ENCODE measurements at regions not wholly inside any gene's neighbourhood (a gene's known extent, or its start where the extent isn't known, plus 50 kb on each side); places are given as distances from the start of the nearest gene placed in this dataset.

- H3K27ac ChIP-seq = no peak overlapping the region
- TF ChIP-seq CTCF (conservative IDR thresholded peaks at IDR 0.05) = no peak
Observed at GRCh38 chr4:167383291-167383690, 149.0 kb upstream of the SPOCK3 start.

- no peak overlapping the region for H3K27ac ChIP-seq
- no peak for TF ChIP-seq CTCF (conservative IDR thresholded peaks at IDR 0.05)
Observed at GRCh38 chr4:167397586-167397985, 163.3 kb upstream of the SPOCK3 start.

- H3K27ac ChIP-seq = no peak overlapping the region
- no peak for TF ChIP-seq CTCF (conservative IDR thresholded peaks at IDR 0.05)
Observed at GRCh38 chr4:167399201-167399600, 164.9 kb upstream of the SPOCK3 start.

- no peak for TF ChIP-seq CTCF (conservative IDR thresholded peaks at IDR 0.05)
- H3K27ac ChIP-seq = no peak overlapping the region
Observed at GRCh38 chr4:167406181-167406580, 171.9 kb upstream of the SPOCK3 start.

- no peak overlapping the region for H3K27ac ChIP-seq
- TF ChIP-seq CTCF (conservative IDR thresholded peaks at IDR 0.05) = no peak
Observed at GRCh38 chr4:167415461-167415860, 181.2 kb upstream of the SPOCK3 start.

- H3K27ac ChIP-seq = no peak overlapping the region
- no peak for TF ChIP-seq CTCF (conservative IDR thresholded peaks at IDR 0.05)
Observed at GRCh38 chr4:167419468-167420140, 185.3 kb upstream of the SPOCK3 start.

GRCh38 chr4:167421201-167421600 is 186.9 kb upstream of the SPOCK3 start:
- H3K27ac ChIP-seq = no peak overlapping the region
- no peak for TF ChIP-seq CTCF (conservative IDR thresholded peaks at IDR 0.05)

Measured in VCaP (cell line).